Colon (tissue), 2 donors: ENCODE measurements at regions not wholly inside any gene's neighbourhood (a gene's known extent, or its start where the extent isn't known, plus 50 kb on each side); places are given as distances from the start of the nearest gene placed in this dataset.
"Not testable (repeated sequence)": the region's sequence is repeated elsewhere in the genome, so short reads cannot be mapped to it uniquely, and the experiment has no call there.

Experiments
- FAIRE-seq: peaks from 2 replicates; lab custom pipeline; 2012; peaks lifted over from hg19 to GRCh38; lab: Jason Lieb, UNC
- donor health status: control.
- donor health status: control.

- not testable (repeated sequence) for FAIRE-seq
These were observed 357.6 kb downstream of the BCL2L11 start for GRCh38 chr2:111478335-111478734.

- not testable (repeated sequence) for FAIRE-seq
These were observed 358.2 kb downstream of the BCL2L11 start for GRCh38 chr2:111478871-111479318.

DNA sequence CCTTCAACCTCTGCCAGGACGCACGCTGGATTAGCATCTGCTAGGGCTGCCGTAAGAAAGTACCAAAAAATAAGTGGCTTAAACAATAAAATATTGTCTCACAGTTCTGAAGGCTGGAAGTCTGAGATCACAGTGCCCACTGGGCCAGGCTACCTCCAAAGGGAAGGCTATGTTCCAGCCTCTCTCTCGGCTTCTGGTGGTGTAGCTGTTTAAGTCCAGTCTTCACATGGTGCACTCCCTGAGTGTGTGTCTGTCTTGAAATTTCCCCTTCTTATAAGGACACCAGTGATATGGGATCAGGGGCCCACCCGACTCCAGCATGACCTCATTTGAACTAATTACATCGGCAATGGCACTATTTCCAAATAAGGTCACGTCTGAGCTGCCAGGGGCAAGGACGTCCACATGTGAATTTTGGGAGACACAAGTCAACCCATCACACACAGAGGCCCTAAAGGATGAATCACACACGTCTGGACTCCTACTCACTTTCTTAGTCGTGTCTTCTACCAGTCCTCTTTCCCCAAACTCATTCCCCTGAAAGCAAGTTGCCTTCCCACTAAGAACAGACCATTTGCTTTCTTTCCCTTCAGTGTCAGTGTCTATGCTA is 359.4 kb downstream of the BCL2L11 start:
- FAIRE-seq = not testable (repeated sequence)

GRCh38 chr2:111480633-111481032 is 359.9 kb downstream of the BCL2L11 start:
- not testable (repeated sequence) for FAIRE-seq

DNA sequence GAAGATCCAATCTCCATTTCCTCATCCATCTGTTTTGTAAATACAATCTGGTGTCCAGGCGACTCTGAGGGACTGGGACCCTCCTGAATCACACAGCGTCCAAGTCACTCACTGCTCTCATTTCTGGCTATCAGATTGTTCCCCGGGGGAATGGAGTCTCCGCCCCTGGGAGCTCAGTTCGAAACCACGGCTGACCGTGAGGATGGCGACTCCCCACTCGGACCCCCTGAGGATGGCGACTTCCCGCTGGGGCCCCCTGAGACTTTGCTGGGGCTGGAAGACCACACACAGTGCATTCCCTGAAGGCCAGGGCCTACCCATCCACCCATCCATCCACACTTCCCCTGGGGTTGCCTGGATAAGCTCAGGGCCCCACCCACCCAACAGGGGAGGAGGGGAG is 360.5 kb downstream of the BCL2L11 start:
- not testable (repeated sequence) for FAIRE-seq

DNA sequence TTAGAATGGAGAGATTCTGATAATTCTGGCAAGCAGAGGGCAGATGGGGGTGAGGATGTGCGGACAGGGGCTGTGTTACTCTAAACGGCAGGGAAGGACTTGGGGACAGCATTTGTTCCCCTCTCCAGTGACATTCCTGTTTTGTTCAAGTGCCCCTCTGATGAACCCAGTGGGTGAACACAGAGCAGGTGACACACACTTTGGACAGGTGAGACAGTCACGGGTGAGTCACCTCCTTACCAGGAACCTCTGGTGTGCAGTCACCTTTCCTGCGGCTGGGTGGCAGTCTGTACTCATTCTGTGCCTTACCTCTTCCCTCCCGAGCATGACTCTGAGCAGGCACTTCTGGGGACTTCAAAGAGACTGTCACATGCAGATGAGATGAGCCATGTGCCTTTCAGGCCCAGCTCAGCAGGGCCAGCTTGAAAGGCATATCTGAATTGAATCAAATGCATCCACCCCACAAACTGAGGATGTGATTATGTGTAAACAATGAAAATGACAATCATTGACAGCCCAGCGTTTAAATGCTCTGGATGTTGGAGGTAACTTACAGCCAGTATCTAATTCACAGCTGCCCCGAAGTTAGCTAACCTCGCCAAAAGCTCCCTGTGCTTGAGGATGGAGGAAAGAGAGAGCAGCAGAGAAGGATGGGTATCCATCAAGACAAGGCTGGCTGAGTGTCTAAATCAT is 362.4 kb downstream of the BCL2L11 start:
- not testable (repeated sequence) for FAIRE-seq

DNA sequence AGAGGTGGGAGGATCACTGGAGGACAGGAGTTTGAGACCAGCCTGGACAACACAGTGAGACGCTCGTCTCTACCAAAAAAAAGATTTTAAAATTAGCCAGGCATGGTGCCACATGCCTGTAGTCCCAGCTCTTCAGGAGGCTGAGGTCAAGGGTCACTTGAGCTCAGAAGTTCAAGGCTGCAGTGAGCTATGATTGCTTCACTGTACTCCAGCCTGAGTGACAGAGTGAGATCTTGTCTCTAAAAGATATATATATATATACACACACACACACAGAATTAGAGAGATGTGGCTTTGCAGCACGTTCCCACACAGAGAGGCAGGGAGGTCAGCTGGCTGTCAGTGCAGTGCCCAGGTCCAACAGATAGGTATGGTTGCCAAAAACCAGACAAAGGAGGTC is 363.4 kb downstream of the BCL2L11 start:
- FAIRE-seq = not testable (repeated sequence)

- not testable (repeated sequence) for FAIRE-seq
These were observed 365.2 kb downstream of the BCL2L11 start for GRCh38 chr2:111485895-111486294.

DNA sequence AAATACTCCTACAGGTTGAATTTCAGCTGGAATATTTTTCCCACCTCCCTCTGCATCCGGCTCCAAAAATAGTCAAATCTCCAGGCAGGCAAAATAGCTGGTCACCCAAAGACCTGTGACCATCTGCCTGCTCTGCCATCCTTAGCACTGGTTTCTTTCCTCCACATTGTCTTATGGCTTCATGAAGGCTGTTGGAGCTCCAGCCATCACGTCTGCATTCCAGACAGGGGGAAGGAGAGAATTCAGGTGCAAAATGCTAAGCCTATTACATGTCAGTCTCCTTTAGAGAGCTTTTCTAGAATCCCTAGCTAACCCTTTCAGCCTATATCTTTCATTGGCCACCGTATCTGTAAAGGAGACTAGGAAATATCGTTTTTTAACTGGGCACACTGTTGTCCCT is 367.7 kb downstream of the BCL2L11 start:
- FAIRE-seq = not testable (repeated sequence)

DNA sequence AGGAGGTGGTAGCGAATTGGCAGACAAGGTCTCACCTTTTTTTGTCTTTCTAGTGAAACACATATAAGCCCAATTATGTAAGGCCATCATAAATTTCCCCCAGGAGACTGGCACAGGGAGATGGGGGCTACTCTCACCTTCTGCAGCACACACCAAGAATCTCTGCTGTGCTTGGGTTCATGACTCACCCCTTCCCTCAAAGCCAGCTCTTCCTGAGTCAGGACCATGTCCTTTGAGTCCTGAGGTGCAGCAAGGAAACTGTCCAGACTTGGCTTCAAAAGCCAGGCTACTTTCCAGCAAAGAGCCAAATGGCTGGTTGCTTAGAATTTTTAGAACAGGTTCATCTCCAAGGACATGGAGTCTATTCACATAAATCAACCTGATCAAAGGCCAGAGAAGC is 368.7 kb downstream of the BCL2L11 start:
- FAIRE-seq = not testable (repeated sequence)

- not testable (repeated sequence) for FAIRE-seq
These were observed 370.5 kb downstream of the BCL2L11 start for GRCh38 chr2:111491181-111491580.

DNA sequence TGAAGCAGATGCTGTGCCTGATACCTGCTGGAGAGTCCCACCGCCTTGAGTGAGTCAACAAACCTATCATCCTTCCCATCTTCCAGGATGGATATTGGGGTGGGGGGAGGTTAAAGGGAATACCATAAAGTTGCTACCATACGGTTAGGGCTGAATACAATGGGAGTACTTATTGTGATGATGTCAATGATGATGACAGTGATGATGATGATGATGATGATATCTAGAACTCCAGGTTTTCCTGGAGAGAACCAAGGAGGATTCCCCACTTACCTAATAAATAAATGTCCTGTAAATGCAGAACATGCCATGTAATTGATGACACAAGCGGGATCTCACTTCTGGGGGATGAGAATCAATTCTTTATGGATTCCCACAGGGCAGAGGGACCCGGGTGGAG is 370.9 kb downstream of the BCL2L11 start:
- not testable (repeated sequence) for FAIRE-seq

DNA sequence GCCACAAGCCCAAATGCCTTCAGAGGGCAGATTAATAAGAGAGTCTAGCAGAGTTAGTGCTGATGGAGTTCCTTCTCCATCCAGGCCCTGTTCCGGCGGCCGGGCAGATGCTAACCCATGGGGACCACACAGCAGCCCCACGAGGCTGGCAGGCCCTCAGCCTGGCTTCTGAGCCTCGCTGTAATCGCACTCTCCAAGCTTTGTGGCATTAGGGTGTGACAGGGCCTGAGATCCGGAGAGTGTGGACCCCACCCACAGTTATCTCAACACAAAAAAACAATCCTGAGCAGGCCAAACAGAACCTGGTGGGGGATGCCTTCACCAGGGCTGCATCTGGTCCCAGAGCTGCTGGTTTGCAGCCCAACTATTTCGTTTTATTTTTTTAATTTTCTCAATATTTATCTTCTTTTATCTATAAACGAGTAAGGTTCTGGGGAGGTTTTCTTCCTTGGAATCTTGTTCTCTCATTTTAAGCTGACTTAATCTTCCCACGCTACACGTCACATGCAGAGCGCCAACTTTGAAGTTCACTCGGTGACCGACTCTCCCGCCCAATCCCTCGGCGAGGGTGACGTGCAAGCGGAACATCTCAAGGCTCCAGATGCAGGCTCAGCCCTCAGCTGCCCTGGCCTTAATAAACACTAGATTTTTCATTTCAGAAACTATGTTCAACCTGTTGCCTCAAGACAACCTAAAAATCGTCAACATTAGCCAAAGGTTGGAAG is 372.4 kb downstream of the BCL2L11 start:
- not testable (repeated sequence) for FAIRE-seq

DNA sequence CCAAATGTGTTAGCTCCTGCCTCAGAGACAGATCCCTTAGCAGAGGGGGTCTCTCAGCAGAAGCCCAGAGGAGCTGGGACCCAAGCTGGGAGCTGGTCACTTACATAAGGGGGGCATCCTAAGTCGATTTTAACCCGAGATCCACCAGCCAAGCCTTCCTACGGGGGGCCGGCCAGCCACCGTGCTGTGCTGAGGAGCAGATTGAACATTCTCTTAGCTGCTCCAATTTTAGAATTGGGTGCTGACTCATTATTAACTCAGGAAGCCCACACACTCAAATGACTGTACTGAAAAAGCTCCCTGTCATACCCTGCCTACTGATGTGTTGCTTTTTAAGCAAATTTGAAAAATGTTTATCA is 373.0 kb downstream of the BCL2L11 start:
- not testable (repeated sequence) for FAIRE-seq

DNA sequence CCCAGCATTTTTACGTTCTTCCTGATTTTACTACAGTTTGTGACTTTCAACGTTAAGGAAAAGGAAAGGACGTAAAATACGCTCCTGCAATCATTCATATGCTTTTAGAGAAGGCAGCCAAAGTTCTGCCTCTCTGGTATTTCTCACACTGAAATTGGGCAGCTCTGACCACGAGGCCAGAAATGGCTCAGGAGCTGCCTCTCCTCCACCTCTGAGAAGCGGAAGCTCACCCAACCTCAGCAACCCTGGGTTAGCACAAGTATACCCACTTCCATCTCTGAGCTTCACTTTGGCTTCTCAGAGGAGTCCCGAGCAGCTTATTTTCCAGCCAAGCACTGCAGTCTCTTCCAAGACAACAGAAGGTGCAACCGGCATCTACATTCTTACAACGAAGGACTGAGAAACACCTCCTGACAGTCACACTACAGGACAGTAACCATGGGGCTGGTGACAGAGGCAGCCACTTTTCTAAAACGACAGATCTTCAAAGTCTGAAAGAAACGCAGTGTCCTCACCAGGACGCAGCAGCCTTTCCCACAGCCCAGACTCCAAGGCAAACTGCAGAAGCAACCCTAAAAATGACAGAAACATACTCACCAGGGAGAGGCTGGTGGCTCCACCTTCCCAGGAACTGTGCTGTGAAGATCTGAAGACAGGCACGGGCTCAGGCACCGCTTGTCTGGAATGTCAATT is 373.7 kb downstream of the BCL2L11 start:
- not testable (repeated sequence) for FAIRE-seq

- not testable (repeated sequence) for FAIRE-seq
These were observed 374.2 kb downstream of the BCL2L11 start for GRCh38 chr2:111494981-111495315.

- FAIRE-seq = not testable (repeated sequence)
These were observed 374.9 kb downstream of the BCL2L11 start for GRCh38 chr2:111495636-111496035.

GRCh38 chr2:111496176-111496575 is 375.5 kb downstream of the BCL2L11 start:
- not testable (repeated sequence) for FAIRE-seq

- not testable (repeated sequence) for FAIRE-seq
These were observed 376.1 kb downstream of the BCL2L11 start for GRCh38 chr2:111496860-111497259.

DNA sequence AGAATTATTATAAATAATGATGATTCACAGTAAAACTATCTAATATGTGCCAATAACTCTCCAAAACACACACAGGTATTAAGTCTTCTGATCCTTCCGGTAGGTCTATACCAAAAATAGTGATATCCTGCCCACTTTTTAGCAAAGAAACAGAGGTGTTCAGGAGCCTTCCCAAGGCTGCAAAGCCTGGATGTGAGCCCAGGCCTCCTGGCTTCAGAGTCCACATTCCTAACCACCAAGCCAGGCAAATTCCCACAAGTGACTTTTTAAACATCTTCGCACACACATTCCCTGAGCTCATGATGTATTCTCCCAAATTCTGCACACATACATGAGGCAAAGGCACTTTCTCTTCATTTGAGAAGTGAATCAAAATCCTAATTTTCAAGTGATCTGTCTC is 376.6 kb downstream of the BCL2L11 start:
- FAIRE-seq = not testable (repeated sequence)

DNA sequence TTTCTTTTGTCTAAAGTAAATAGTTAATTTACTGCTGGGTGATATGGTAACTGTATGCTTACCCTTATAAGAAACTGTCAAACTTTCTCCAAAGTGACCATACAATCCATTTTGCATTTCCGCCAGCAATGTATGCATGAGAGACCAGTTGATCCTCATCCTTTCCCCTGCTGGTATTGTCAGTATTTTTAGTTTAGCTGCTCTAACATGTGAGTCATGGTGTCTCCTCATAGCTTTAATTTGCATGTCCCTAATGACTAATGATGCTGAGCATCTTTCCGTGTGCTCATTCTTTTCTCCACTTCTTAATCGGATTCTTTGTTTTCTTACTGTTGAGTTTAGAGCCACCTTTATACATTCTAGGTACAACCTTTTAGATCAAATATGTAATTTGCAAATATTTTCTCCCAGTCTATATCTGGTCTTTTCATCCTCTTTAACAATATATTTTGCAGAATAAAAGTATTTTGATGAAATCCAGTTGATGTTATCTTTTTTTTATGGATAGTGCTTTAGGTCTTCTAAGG is 379.9 kb downstream of the BCL2L11 start:
- not testable (repeated sequence) for FAIRE-seq
